ENCODE measurements at regions not wholly inside any gene's neighbourhood (a gene's known extent, or its start where the extent isn't known, plus 50 kb on each side); places are given as distances from the start of the nearest gene placed in this dataset.

DNA sequence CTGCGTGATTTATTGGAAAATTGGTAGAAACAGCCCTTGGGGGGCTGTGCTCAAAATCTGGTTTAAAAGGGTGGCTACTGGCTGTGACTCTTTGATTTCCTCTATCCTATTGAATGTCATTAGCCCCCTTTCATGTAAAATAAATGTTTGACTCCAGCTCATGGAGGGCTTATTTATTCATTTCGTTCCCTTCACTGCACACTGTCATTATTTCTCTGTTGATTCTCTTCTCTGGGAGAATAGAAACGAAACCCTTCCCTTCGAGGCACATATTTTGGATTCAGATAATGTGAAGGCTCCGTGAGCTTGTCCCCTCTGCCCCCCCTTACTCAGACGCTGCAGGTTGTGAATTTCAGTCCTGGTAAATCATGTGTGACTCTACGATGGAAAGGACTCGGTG lies 203.9 kb upstream of the GPR26 start:
- H3K9me3 ChIP-seq (ENCODE audit: control insufficient read depth, insufficient read depth, low read depth, low read length): no peaks in the 10 kb centered on the region
- H3K27ac ChIP-seq (ENCODE audit: extremely low read depth, low read depth, low read length): no peak overlapping the region
- CTCF ChIA-PET: no interaction called here
- H3K36me3 ChIP-seq (ENCODE audit: control insufficient read depth in 2 of 2, insufficient read depth in 1 of 2, low read length in 2 of 2): no peaks in the 10 kb centered on the region
- H3K4me3 ChIP-seq (ENCODE audit: low read depth, low read length): no peak overlapping the region
- POLR2A ChIA-PET: interaction anchor here (0.8 kb wide), 1 partner anchor 308 kb away, joined by 3 read pairs; the partner anchor contains the start of gene BUB3
- no peaks in the 10 kb centered on the region for H3K4me1 ChIP-seq (ENCODE audit: control insufficient read depth, insufficient read depth, low read length)
- TF ChIP-seq, protein P1, sequence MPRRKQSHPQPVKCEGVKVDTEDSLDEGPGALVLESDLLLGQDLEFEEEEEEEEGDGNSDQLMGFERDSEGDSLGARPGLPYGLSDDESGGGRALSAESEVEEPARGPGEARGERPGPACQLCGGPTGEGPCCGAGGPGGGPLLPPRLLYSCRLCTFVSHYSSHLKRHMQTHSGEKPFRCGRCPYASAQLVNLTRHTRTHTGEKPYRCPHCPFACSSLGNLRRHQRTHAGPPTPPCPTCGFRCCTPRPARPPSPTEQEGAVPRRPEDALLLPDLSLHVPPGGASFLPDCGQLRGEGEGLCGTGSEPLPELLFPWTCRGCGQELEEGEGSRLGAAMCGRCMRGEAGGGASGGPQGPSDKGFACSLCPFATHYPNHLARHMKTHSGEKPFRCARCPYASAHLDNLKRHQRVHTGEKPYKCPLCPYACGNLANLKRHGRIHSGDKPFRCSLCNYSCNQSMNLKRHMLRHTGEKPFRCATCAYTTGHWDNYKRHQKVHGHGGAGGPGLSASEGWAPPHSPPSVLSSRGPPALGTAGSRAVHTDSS (tag by site-specific recombination; IDR thresholded peaks at IDR 0.05): no peak
- TF ChIP-seq ZNF223 (tag by site-specific recombination; IDR thresholded peaks at IDR 0.05): no peak
- no peak for TF ChIP-seq ZNF600 (tag by site-specific recombination; IDR thresholded peaks at IDR 0.05)
- TF ChIP-seq ZNF239 (tag by site-specific recombination; IDR thresholded peaks at IDR 0.05): no peak

DNA sequence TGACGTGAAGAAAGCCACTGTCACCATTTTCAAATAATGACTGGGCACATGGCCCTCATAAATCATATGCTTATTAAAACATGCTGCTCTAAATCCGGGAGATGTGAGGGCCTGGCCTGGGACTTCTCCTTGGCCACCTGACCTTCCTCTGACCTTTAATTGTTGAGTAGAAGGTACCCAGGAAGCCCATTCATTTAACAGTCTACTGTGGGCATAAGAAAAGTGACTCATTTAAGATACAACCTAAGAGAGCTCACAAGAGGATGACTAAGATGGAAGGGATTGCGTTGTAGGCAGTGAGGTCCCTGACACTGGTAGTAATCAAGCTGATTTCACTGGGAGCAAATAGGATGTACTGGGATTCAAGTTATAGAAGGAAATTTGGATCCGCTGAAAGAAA lies 203.4 kb upstream of the GPR26 start:
- no peaks in the 10 kb centered on the region for H3K36me3 ChIP-seq (ENCODE audit: control insufficient read depth in 2 of 2, insufficient read depth in 1 of 2, low read length in 2 of 2)
- no peak overlapping the region for H3K27ac ChIP-seq (ENCODE audit: extremely low read depth, low read depth, low read length)
- no peaks in the 10 kb centered on the region for H3K4me1 ChIP-seq (ENCODE audit: control insufficient read depth, insufficient read depth, low read length)
- ChIA-PET POLR2A (interaction anchor here (0.8 kb wide), 1 partner anchor 309 kb away, joined by 3 read pairs; the partner anchor contains the start of gene BUB3), CTCF (no interaction called here)
- H3K9me3 ChIP-seq (ENCODE audit: control insufficient read depth, insufficient read depth, low read depth, low read length): no peaks in the 10 kb centered on the region
- no peak overlapping the region for H3K4me3 ChIP-seq (ENCODE audit: low read depth, low read length)
- TF ChIP-seq ZNF112 (tag by site-specific recombination; IDR thresholded peaks at IDR 0.05) (no peak), ZNF292 (tag by site-specific recombination; IDR thresholded peaks at IDR 0.05; ENCODE audit: borderline replicate concordance, low read depth) (no peak), ZNF792 (tag by site-specific recombination; IDR thresholded peaks at IDR 0.05) (no peak), ZNF843 (tag by site-specific recombination; IDR thresholded peaks at IDR 0.05) (no peak), ZBTB7A (tag by site-specific recombination; IDR thresholded peaks at IDR 0.05; ENCODE audit: low read depth) (no peak), KLF8 (tag by site-specific recombination; IDR thresholded peaks at IDR 0.05) (no peak), KLF9 (tag by site-specific recombination; IDR thresholded peaks at IDR 0.05; ENCODE audit: low read depth) (no peak)
- TF ChIP-seq, protein P2, sequence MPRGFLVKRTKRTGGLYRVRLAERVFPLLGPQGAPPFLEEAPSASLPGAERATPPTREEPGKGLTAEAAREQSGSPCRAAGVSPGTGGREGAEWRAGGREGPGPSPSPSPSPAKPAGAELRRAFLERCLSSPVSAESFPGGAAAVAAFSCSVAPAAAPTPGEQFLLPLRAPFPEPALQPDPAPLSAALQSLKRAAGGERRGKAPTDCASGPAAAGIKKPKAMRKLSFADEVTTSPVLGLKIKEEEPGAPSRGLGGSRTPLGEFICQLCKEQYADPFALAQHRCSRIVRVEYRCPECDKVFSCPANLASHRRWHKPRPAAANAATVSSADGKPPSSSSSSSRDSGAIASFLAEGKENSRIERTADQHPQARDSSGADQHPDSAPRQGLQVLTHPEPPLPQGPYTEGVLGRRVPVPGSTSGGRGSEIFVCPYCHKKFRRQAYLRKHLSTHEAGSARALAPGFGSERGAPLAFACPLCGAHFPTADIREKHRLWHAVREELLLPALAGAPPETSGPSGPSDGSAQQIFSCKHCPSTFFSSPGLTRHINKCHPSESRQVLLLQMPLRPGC (tag by site-specific recombination; IDR thresholded peaks at IDR 0.05): no peak

DNA sequence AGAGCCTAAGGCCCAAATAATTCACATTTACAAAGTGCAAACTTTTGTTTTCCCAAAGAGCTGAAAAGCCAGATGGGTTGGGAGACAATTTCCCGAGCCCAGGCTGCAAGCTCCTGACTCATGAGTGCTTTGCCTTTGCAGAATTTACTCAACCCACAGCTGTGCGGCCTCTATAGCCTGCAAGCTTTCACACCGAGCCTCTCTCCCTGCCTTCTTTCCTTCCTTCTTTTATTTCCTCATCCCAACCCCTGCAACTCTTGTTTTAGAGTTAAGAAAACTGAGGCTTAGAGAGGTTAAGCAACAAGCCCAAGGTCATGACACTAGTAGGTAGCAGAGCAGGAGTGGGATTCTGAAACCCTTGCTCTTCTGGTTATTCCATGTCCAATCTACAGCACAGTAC lies 203.0 kb upstream of the GPR26 start:
- Histone ChIP-seq H3K27ac (ENCODE audit: extremely low read depth, low read depth, low read length) (no peak overlapping the region), H3K9me3 (ENCODE audit: control insufficient read depth, insufficient read depth, low read depth, low read length) (no peaks in the 10 kb centered on the region), H3K4me1 (ENCODE audit: control insufficient read depth, insufficient read depth, low read length) (no peaks in the 10 kb centered on the region), H3K36me3 (ENCODE audit: control insufficient read depth in 2 of 2, insufficient read depth in 1 of 2, low read length in 2 of 2) (no peaks in the 10 kb centered on the region), H3K4me3 (ENCODE audit: low read depth, low read length) (no peak overlapping the region)
- ChIA-PET POLR2A (interaction anchor here (0.8 kb wide), 1 partner anchor 309 kb away, joined by 3 read pairs; the partner anchor contains the start of gene BUB3), CTCF (interaction anchor here (0.7 kb wide), 1 partner anchor 11 kb away, joined by 3 read pairs; no protein-coding TSS in a partner anchor)
- TF ChIP-seq, protein P3, sequence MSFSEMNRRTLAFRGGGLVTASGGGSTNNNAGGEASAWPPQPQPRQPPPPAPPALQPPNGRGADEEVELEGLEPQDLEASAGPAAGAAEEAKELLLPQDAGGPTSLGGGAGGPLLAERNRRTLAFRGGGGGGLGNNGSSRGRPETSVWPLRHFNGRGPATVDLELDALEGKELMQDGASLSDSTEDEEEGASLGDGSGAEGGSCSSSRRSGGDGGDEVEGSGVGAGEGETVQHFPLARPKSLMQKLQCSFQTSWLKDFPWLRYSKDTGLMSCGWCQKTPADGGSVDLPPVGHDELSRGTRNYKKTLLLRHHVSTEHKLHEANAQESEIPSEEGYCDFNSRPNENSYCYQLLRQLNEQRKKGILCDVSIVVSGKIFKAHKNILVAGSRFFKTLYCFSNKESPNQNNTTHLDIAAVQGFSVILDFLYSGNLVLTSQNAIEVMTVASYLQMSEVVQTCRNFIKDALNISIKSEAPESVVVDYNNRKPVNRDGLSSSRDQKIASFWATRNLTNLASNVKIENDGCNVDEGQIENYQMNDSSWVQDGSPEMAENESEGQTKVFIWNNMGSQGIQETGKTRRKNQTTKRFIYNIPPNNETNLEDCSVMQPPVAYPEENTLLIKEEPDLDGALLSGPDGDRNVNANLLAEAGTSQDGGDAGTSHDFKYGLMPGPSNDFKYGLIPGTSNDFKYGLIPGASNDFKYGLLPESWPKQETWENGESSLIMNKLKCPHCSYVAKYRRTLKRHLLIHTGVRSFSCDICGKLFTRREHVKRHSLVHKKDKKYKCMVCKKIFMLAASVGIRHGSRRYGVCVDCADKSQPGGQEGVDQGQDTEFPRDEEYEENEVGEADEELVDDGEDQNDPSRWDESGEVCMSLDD (tag by site-specific recombination; IDR thresholded peaks at IDR 0.05): no peak
- TF ChIP-seq ZNF701 (tag by site-specific recombination; IDR thresholded peaks at IDR 0.05) (no peak), ZNF37A (tag by site-specific recombination; IDR thresholded peaks at IDR 0.05) (no peak), ZNF610 (tag by site-specific recombination; IDR thresholded peaks at IDR 0.05; ENCODE audit: borderline replicate concordance) (no peak), ZNF510 (tag by site-specific recombination; IDR thresholded peaks at IDR 0.05; ENCODE audit: insufficient replicate concordance) (no peak)
- TF ChIP-seq, protein P4, sequence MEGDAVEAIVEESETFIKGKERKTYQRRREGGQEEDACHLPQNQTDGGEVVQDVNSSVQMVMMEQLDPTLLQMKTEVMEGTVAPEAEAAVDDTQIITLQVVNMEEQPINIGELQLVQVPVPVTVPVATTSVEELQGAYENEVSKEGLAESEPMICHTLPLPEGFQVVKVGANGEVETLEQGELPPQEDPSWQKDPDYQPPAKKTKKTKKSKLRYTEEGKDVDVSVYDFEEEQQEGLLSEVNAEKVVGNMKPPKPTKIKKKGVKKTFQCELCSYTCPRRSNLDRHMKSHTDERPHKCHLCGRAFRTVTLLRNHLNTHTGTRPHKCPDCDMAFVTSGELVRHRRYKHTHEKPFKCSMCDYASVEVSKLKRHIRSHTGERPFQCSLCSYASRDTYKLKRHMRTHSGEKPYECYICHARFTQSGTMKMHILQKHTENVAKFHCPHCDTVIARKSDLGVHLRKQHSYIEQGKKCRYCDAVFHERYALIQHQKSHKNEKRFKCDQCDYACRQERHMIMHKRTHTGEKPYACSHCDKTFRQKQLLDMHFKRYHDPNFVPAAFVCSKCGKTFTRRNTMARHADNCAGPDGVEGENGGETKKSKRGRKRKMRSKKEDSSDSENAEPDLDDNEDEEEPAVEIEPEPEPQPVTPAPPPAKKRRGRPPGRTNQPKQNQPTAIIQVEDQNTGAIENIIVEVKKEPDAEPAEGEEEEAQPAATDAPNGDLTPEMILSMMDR (tag by site-specific recombination; IDR thresholded peaks at IDR 0.05): no peak
- TF ChIP-seq, protein P5, sequence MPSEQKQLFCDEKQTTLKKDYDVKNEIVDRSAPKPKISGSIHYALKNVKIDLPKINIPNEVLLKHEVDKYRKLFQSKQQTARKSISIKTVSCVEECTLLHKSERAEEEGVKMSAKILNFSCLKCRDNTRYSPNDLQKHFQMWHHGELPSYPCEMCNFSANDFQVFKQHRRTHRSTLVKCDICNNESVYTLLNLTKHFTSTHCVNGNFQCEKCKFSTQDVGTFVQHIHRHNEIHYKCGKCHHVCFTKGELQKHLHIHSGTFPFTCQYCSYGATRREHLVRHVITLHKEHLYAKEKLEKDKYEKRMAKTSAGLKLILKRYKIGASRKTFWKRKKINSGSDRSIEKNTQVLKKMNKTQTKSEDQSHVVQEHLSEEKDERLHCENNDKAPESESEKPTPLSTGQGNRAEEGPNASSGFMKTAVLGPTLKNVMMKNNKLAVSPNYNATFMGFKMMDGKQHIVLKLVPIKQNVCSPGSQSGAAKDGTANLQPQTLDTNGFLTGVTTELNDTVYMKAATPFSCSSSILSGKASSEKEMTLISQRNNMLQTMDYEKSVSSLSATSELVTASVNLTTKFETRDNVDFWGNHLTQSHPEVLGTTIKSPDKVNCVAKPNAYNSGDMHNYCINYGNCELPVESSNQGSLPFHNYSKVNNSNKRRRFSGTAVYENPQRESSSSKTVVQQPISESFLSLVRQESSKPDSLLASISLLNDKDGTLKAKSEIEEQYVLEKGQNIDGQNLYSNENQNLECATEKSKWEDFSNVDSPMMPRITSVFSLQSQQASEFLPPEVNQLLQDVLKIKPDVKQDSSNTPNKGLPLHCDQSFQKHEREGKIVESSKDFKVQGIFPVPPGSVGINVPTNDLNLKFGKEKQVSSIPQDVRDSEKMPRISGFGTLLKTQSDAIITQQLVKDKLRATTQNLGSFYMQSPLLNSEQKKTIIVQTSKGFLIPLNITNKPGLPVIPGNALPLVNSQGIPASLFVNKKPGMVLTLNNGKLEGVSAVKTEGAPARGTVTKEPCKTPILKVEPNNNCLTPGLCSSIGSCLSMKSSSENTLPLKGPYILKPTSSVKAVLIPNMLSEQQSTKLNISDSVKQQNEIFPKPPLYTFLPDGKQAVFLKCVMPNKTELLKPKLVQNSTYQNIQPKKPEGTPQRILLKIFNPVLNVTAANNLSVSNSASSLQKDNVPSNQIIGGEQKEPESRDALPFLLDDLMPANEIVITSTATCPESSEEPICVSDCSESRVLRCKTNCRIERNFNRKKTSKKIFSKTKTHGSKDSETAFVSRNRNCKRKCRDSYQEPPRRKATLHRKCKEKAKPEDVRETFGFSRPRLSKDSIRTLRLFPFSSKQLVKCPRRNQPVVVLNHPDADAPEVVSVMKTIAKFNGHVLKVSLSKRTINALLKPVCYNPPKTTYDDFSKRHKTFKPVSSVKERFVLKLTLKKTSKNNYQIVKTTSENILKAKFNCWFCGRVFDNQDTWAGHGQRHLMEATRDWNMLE (tag by site-specific recombination; conservative IDR thresholded peaks at IDR 0.05; ENCODE audit: low read depth): no peak

All from HEK293 (cell line).